ENCODE measurements at regions not wholly inside any gene's neighbourhood (a gene's known extent, or its start where the extent isn't known, plus 50 kb on each side); places are given as distances from the start of the nearest gene placed in this dataset.

- Histone ChIP-seq H3K27me3 (ENCODE audit: low read depth, low read length) (no peaks in the 10 kb centered on the region), H3K4me3 (ENCODE audit: low read depth in 1 of 2, low read length in 2 of 2) (no peak overlapping the region), H3K36me3 (ENCODE audit: control insufficient read depth in 1 of 2, insufficient read depth in 2 of 2, low read length in 2 of 2) (no peaks in the 10 kb centered on the region), H3K4me1 (ENCODE audit: control insufficient read depth in 1 of 2, insufficient read depth in 2 of 2, low read length in 2 of 2) (no peaks in the 10 kb centered on the region), H3K27ac (ENCODE audit: low read length) (no peak overlapping the region), H3K9me3 (ENCODE audit: control insufficient read depth in 1 of 2, low read length in 2 of 2) (no peaks in the 10 kb centered on the region)
Observed at GRCh38 chr4:119825696-119826095, 197.1 kb upstream of the PDE5A start.

- no peaks in the 10 kb centered on the region for H3K27me3 ChIP-seq (ENCODE audit: low read depth, low read length)
- no peaks in the 10 kb centered on the region for H3K36me3 ChIP-seq (ENCODE audit: control insufficient read depth in 1 of 2, insufficient read depth in 2 of 2, low read length in 2 of 2)
- H3K27ac ChIP-seq (ENCODE audit: low read length), result no peak overlapping the region
- H3K9me3 ChIP-seq (ENCODE audit: control insufficient read depth in 1 of 2, low read length in 2 of 2), result no peaks in the 10 kb centered on the region
- no peak overlapping the region for H3K4me3 ChIP-seq (ENCODE audit: low read depth in 1 of 2, low read length in 2 of 2)
- no peaks in the 10 kb centered on the region for H3K4me1 ChIP-seq (ENCODE audit: control insufficient read depth in 1 of 2, insufficient read depth in 2 of 2, low read length in 2 of 2)
Observed at GRCh38 chr4:119823891-119824290, 195.3 kb upstream of the PDE5A start.

- H3K4me1 ChIP-seq (ENCODE audit: control insufficient read depth in 1 of 2, insufficient read depth in 2 of 2, low read length in 2 of 2), result no peaks in the 10 kb centered on the region
- no peak overlapping the region for H3K27ac ChIP-seq (ENCODE audit: low read length)
- no peaks in the 10 kb centered on the region for H3K36me3 ChIP-seq (ENCODE audit: control insufficient read depth in 1 of 2, insufficient read depth in 2 of 2, low read length in 2 of 2)
- no peak overlapping the region for H3K4me3 ChIP-seq (ENCODE audit: low read depth in 1 of 2, low read length in 2 of 2)
- H3K27me3 ChIP-seq (ENCODE audit: low read depth, low read length), result no peaks in the 10 kb centered on the region
- no peaks in the 10 kb centered on the region for H3K9me3 ChIP-seq (ENCODE audit: control insufficient read depth in 1 of 2, low read length in 2 of 2)
Observed at GRCh38 chr4:119823045-119823444, 194.4 kb upstream of the PDE5A start.

GRCh38 chr4:119816473-119816872, 187.9 kb upstream of the PDE5A start:
- H3K4me3 ChIP-seq (ENCODE audit: low read depth in 1 of 2, low read length in 2 of 2), result no peak overlapping the region

GRCh38 chr4:119810001-119810400, 181.4 kb upstream of the PDE5A start:
- Histone ChIP-seq H3K9me3 (ENCODE audit: control insufficient read depth in 1 of 2, low read length in 2 of 2) (peaks cover 3 to 20% of the 10 kb centered on the region in 2 donors), H3K27me3 (ENCODE audit: low read depth, low read length) (no peaks in the 10 kb centered on the region), H3K27ac (ENCODE audit: low read length) (no peak overlapping the region), H3K36me3 (ENCODE audit: control insufficient read depth in 1 of 2, insufficient read depth in 2 of 2, low read length in 2 of 2) (no peaks in the 10 kb centered on the region), H3K4me1 (ENCODE audit: control insufficient read depth in 1 of 2, insufficient read depth in 2 of 2, low read length in 2 of 2) (no peaks in the 10 kb centered on the region), H3K4me3 (ENCODE audit: low read depth in 1 of 2, low read length in 2 of 2) (no peak overlapping the region)

More at GRCh38 chr4:119816473-119816872, 187.9 kb upstream of the PDE5A start:
- Histone ChIP-seq H3K9me3 (ENCODE audit: control insufficient read depth in 1 of 2, low read length in 2 of 2) (peaks cover 0 to 14% of the 10 kb centered on the region in 2 donors), H3K4me1 (ENCODE audit: control insufficient read depth in 1 of 2, insufficient read depth in 2 of 2, low read length in 2 of 2) (no peaks in the 10 kb centered on the region), H3K27me3 (ENCODE audit: low read depth, low read length) (no peaks in the 10 kb centered on the region), H3K27ac (ENCODE audit: low read length) (no peak overlapping the region), H3K36me3 (ENCODE audit: control insufficient read depth in 1 of 2, insufficient read depth in 2 of 2, low read length in 2 of 2) (no peaks in the 10 kb centered on the region)

- Histone ChIP-seq H3K27me3 (ENCODE audit: low read depth, low read length) (no peaks in the 10 kb centered on the region), H3K4me1 (ENCODE audit: control insufficient read depth in 1 of 2, insufficient read depth in 2 of 2, low read length in 2 of 2) (no peaks in the 10 kb centered on the region), H3K4me3 (ENCODE audit: low read depth in 1 of 2, low read length in 2 of 2) (no peak overlapping the region), H3K36me3 (ENCODE audit: control insufficient read depth in 1 of 2, insufficient read depth in 2 of 2, low read length in 2 of 2) (no peaks in the 10 kb centered on the region), H3K9me3 (ENCODE audit: control insufficient read depth in 1 of 2, low read length in 2 of 2) (peaks cover 3 to 6% of the 10 kb centered on the region in 2 donors), H3K27ac (ENCODE audit: low read length) (no peak overlapping the region)
Observed at GRCh38 chr4:119804404-119804803, 175.8 kb upstream of the PDE5A start.

GRCh38 chr4:119797238-119797894, 168.8 kb upstream of the PDE5A start:
- no peaks in the 10 kb centered on the region for H3K4me1 ChIP-seq (ENCODE audit: control insufficient read depth in 1 of 2, insufficient read depth in 2 of 2, low read length in 2 of 2)
- no peaks in the 10 kb centered on the region for H3K36me3 ChIP-seq (ENCODE audit: control insufficient read depth in 1 of 2, insufficient read depth in 2 of 2, low read length in 2 of 2)
- H3K9me3 ChIP-seq (ENCODE audit: control insufficient read depth in 1 of 2, low read length in 2 of 2), result no peaks in the 10 kb centered on the region
- no peak overlapping the region for H3K27ac ChIP-seq (ENCODE audit: low read length)
- H3K4me3 ChIP-seq (ENCODE audit: low read depth in 1 of 2, low read length in 2 of 2), result no peak overlapping the region
- H3K27me3 ChIP-seq (ENCODE audit: low read depth, low read length), result no peaks in the 10 kb centered on the region

- H3K4me3 ChIP-seq (ENCODE audit: low read depth in 1 of 2, low read length in 2 of 2), result no peak overlapping the region
- no peaks in the 10 kb centered on the region for H3K36me3 ChIP-seq (ENCODE audit: control insufficient read depth in 1 of 2, insufficient read depth in 2 of 2, low read length in 2 of 2)
- no peaks in the 10 kb centered on the region for H3K9me3 ChIP-seq (ENCODE audit: control insufficient read depth in 1 of 2, low read length in 2 of 2)
- H3K27me3 ChIP-seq (ENCODE audit: low read depth, low read length), result no peaks in the 10 kb centered on the region
- H3K4me1 ChIP-seq (ENCODE audit: control insufficient read depth in 1 of 2, insufficient read depth in 2 of 2, low read length in 2 of 2), result no peaks in the 10 kb centered on the region
- H3K27ac ChIP-seq (ENCODE audit: low read length), result no peak overlapping the region
Observed at GRCh38 chr4:119795986-119796578, 167.5 kb upstream of the PDE5A start.

GRCh38 chr4:119794681-119795080, 166.1 kb upstream of the PDE5A start:
- no peaks in the 10 kb centered on the region for H3K4me1 ChIP-seq (ENCODE audit: control insufficient read depth in 1 of 2, insufficient read depth in 2 of 2, low read length in 2 of 2)
- H3K27me3 ChIP-seq (ENCODE audit: low read depth, low read length), result no peaks in the 10 kb centered on the region
- no peaks in the 10 kb centered on the region for H3K36me3 ChIP-seq (ENCODE audit: control insufficient read depth in 1 of 2, insufficient read depth in 2 of 2, low read length in 2 of 2)
- H3K9me3 ChIP-seq (ENCODE audit: control insufficient read depth in 1 of 2, low read length in 2 of 2), result no peaks in the 10 kb centered on the region
- no peak overlapping the region for H3K4me3 ChIP-seq (ENCODE audit: low read depth in 1 of 2, low read length in 2 of 2)
- H3K27ac ChIP-seq (ENCODE audit: low read length), result no peak overlapping the region

- Histone ChIP-seq H3K4me3 (ENCODE audit: low read depth in 1 of 2, low read length in 2 of 2) (no peak overlapping the region), H3K4me1 (ENCODE audit: control insufficient read depth in 1 of 2, insufficient read depth in 2 of 2, low read length in 2 of 2) (no peaks in the 10 kb centered on the region), H3K36me3 (ENCODE audit: control insufficient read depth in 1 of 2, insufficient read depth in 2 of 2, low read length in 2 of 2) (no peaks in the 10 kb centered on the region), H3K27me3 (ENCODE audit: low read depth, low read length) (no peaks in the 10 kb centered on the region), H3K9me3 (ENCODE audit: control insufficient read depth in 1 of 2, low read length in 2 of 2) (no peaks in the 10 kb centered on the region), H3K27ac (ENCODE audit: low read length) (no peak overlapping the region)
Observed at GRCh38 chr4:119794113-119794512, 165.5 kb upstream of the PDE5A start.

GRCh38 chr4:119788349-119789266, 160.0 kb upstream of the PDE5A start:
- Histone ChIP-seq H3K27me3 (ENCODE audit: low read depth, low read length) (no peaks in the 10 kb centered on the region), H3K27ac (ENCODE audit: low read length) (no peak overlapping the region), H3K4me1 (ENCODE audit: control insufficient read depth in 1 of 2, insufficient read depth in 2 of 2, low read length in 2 of 2) (no peaks in the 10 kb centered on the region), H3K9me3 (ENCODE audit: control insufficient read depth in 1 of 2, low read length in 2 of 2) (no peaks in the 10 kb centered on the region), H3K36me3 (ENCODE audit: control insufficient read depth in 1 of 2, insufficient read depth in 2 of 2, low read length in 2 of 2) (no peaks in the 10 kb centered on the region), H3K4me3 (ENCODE audit: low read depth in 1 of 2, low read length in 2 of 2) (no peak overlapping the region)

Data from muscle layer of duodenum (tissue), 2 donors.